PC-9 (cell line): ENCODE measurements at regions not wholly inside any gene's neighbourhood (a gene's known extent, or its start where the extent isn't known, plus 50 kb on each side); places are given as distances from the start of the nearest gene placed in this dataset.

ENCODE experiments used
- BruUV-seq: library from RNA; stranded (reverse); fragments of 400-500 nt; replicated peaks from 2 replicates; lab custom pipeline; 2021; lab: Mats Ljungman, UMichigan
- CTCF ChIA-PET: fragments of 300-600 bp; sonication (Branson Sonifier 250); formaldehyde crosslinking; loops from one replicate; lab custom pipeline; 2022; ENCODE audit warnings: antibody characterized with exemption; lab: Charles Lee
- POLR2A ChIA-PET: fragments of 300-600 bp; sonication (Branson Sonifier 250); formaldehyde crosslinking; loops from one replicate; lab custom pipeline; 2022; ENCODE audit warnings: antibody characterized with exemption; ENCODE audit not compliant: unreplicated experiment; lab: Charles Lee
- DNase-seq, 2 experiments: peaks; one replicate each; pipeline versions ENCODE4 v3.0.0 to v3.0.0-alpha.2; 2015 to 2022; ENCODE audit warnings: mixed read lengths in 1 of 2
- H2AFZ ChIP-seq: fragments of 200-600 bp; sonication (generic); 2 replicates; pipeline ENCODE4 v1.8.1; 2017; ENCODE audit warnings: antibody characterized with exemption
- H3F3A ChIP-seq: fragments of 200-600 bp; sonication (generic); 2 replicates; pipeline ENCODE4 v1.8.1; 2017; ENCODE audit warnings: antibody characterized with exemption, mild to moderate bottlenecking, low read depth; ENCODE audit not compliant: insufficient read depth
- H3K27ac ChIP-seq: fragments of 200-600 bp; sonication (generic); 2 replicates; pipeline ENCODE4 v1.6.1; 2016; ENCODE audit warnings: mixed run types
- H3K27me3 ChIP-seq: fragments of 200-600 bp; sonication (generic); 2 replicates; pipeline ENCODE4 v1.6.1; 2016; ENCODE audit warnings: low read depth, mixed run types; ENCODE audit not compliant: insufficient read depth
- H3K36me3 ChIP-seq: fragments of 200-600 bp; sonication (generic); 2 replicates; pipeline ENCODE4 v1.6.1; 2016; ENCODE audit warnings: low read depth, mixed run types
- H3K4me1 ChIP-seq: fragments of 200-600 bp; sonication (generic); replicated peaks from 2 replicates; pipeline ENCODE4 v1.6.1; 2016; ENCODE audit warnings: mixed run types; ENCODE audit not compliant: insufficient read depth
- H3K4me2 ChIP-seq: fragments of 200-600 bp; sonication (generic); 2 replicates; pipeline ENCODE4 v1.6.1; 2017; ENCODE audit warnings: mixed run types
- H3K4me3 ChIP-seq: fragments of 200-600 bp; sonication (generic); 2 replicates; pipeline ENCODE4 v1.6.1; 2016; ENCODE audit warnings: mixed run types
- H3K79me2 ChIP-seq: fragments of 200-600 bp; sonication (generic); 2 replicates; pipeline ENCODE4 v1.6.1; 2017; ENCODE audit warnings: low read depth, mixed run types
- H3K9me2 ChIP-seq: fragments of 200-600 bp; sonication (generic); 2 replicates; pipeline ENCODE4 v1.8.1; 2017; ENCODE audit warnings: mild to moderate bottlenecking; ENCODE audit not compliant: insufficient read depth
- H3K9me3 ChIP-seq: fragments of 200-600 bp; sonication (generic); 2 replicates; pipeline ENCODE4 v1.8.1; 2016; ENCODE audit warnings: low read depth; ENCODE audit not compliant: insufficient read depth
- H4K20me1 ChIP-seq: fragments of 200-600 bp; sonication (generic); 2 replicates; pipeline ENCODE4 v1.8.1; 2017; ENCODE audit not compliant: insufficient read depth
- CTCF ChIP-seq: fragments of 200-600 bp; sonication (generic); conservative IDR thresholded peaks from 2 replicates; pipeline ENCODE4 v1.6.1; 2017; ENCODE audit warnings: mixed run types, antibody characterized with exemption, mild to moderate bottlenecking, moderate library complexity
- EZH2 ChIP-seq: fragments of 200-600 bp; sonication (generic); IDR thresholded peaks from 2 replicates; pipeline ENCODE4 v1.8.0; 2017; ENCODE audit warnings: antibody characterized with exemption, low read depth
- intact Hi-C: fragments of 100-400 bp; cut with micrococcal nuclease; formaldehyde crosslinking; loops from one replicate; pipeline ENCODE4 v1.10.0; 2022; ENCODE audit not compliant: unreplicated experiment

- H3F3A ChIP-seq = no peaks in the 10 kb centered on the region
- H3K4me1 ChIP-seq = no peaks in the 10 kb centered on the region
- H3K9me2 ChIP-seq = no peaks in the 10 kb centered on the region
- H3K27ac ChIP-seq = no peak overlapping the region
- no TSS peak for BruUV-seq
- ChIA-PET POLR2A (no interaction called here), CTCF (no interaction called here)
- DNase-seq = no peak
- H3K27me3 ChIP-seq = peaks cover 13% of the 10 kb centered on the region
- no peak for TF ChIP-seq EZH2
- H3K79me2 ChIP-seq = no peaks in the 10 kb centered on the region
- H3K36me3 ChIP-seq = no peaks in the 10 kb centered on the region
- no peaks in the 10 kb centered on the region for H3K9me3 ChIP-seq
- intact Hi-C loops = no loop called here
- H3K4me2 ChIP-seq = no peak overlapping the region
- no peak overlapping the region for H3K4me3 ChIP-seq
- H4K20me1 ChIP-seq = no peaks in the 10 kb centered on the region
- H2AFZ ChIP-seq = no peak overlapping the region
Measured at GRCh38 chr1:29835874-29836273, 599.6 kb downstream of the PTPRU start.

GRCh38 chr1:29835406-29835805 is 599.1 kb downstream of the PTPRU start:
- CTCF ChIA-PET = no interaction called here
- no peak overlapping the region for H3K4me2 ChIP-seq
- intact Hi-C loops = no loop called here

GRCh38 chr1:29833581-29833980 is 597.3 kb downstream of the PTPRU start:
- TF ChIP-seq CTCF = no peak
- TF ChIP-seq EZH2 = no peak
- CTCF ChIA-PET = no interaction called here
- no TSS peak for BruUV-seq

More at GRCh38 chr1:29835406-29835805, 599.1 kb downstream of the PTPRU start:
- DNase-seq = no peak
- TF ChIP-seq CTCF (no peak), EZH2 (no peak)
- Histone ChIP-seq H3K9me3 (no peaks in the 10 kb centered on the region), H3K9me2 (no peaks in the 10 kb centered on the region), H3K36me3 (no peaks in the 10 kb centered on the region), H3K4me1 (no peaks in the 10 kb centered on the region), H3K4me3 (no peak overlapping the region), H3K79me2 (no peaks in the 10 kb centered on the region), H3F3A (no peaks in the 10 kb centered on the region), H3K27ac (no peak overlapping the region), H3K27me3 (peaks cover 16% of the 10 kb centered on the region), H4K20me1 (no peaks in the 10 kb centered on the region), H2AFZ (no peak overlapping the region)
- no TSS peak for BruUV-seq
- POLR2A ChIA-PET = no interaction called here

GRCh38 chr1:29832936-29833335 is 596.6 kb downstream of the PTPRU start:
- ChIA-PET POLR2A (no interaction called here), CTCF (no interaction called here)
- Histone ChIP-seq H3K4me3 (no peak overlapping the region), H3K4me2 (no peak overlapping the region), H3K27me3 (peaks cover 25% of the 10 kb centered on the region), H3K9me3 (no peaks in the 10 kb centered on the region), H3K79me2 (no peaks in the 10 kb centered on the region), H2AFZ (no peak overlapping the region), H3K27ac (no peak overlapping the region), H3K4me1 (no peaks in the 10 kb centered on the region), H4K20me1 (no peaks in the 10 kb centered on the region), H3K36me3 (no peaks in the 10 kb centered on the region), H3K9me2 (no peaks in the 10 kb centered on the region), H3F3A (no peaks in the 10 kb centered on the region)
- no peak for DNase-seq
- intact Hi-C loops = no loop called here
- BruUV-seq = no TSS peak
- TF ChIP-seq EZH2 (no peak), CTCF (no peak)

More at GRCh38 chr1:29833581-29833980, 597.3 kb downstream of the PTPRU start:
- Histone ChIP-seq H3K9me2 (no peaks in the 10 kb centered on the region), H2AFZ (no peak overlapping the region), H3K4me1 (no peaks in the 10 kb centered on the region), H3K27ac (no peak overlapping the region), H3F3A (no peaks in the 10 kb centered on the region), H4K20me1 (no peaks in the 10 kb centered on the region), H3K4me2 (no peak overlapping the region), H3K9me3 (no peaks in the 10 kb centered on the region), H3K79me2 (no peaks in the 10 kb centered on the region), H3K4me3 (no peak overlapping the region), H3K27me3 (peaks cover 25% of the 10 kb centered on the region), H3K36me3 (no peaks in the 10 kb centered on the region)
- POLR2A ChIA-PET = no interaction called here
- no peak for DNase-seq
- intact Hi-C loops = no loop called here
